ENCODE measurements at regions not wholly inside any gene's neighbourhood (a gene's known extent, or its start where the extent isn't known, plus 50 kb on each side); places are given as distances from the start of the nearest gene placed in this dataset.

DNA sequence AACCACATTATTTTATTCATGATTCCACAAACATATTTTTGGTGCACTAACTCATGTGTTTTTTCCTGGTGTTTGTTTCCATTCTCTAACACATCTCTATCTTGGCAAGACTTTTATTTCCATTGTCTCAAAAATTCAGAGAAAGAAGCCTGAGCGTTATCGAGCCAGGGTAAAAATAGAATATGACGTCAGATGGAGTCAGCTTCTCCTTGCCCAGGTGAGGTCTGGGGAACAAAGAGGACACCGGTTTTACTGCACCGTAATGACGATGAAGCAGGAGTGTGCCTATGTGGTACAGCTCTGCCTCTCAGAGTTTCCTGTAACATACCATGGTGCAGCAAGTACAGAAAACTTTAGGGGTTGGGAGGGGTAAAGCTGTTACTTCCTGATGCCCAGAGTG, 661.6 kb downstream of the PLCL1 start:
- TF ChIP-seq, protein P1, sequence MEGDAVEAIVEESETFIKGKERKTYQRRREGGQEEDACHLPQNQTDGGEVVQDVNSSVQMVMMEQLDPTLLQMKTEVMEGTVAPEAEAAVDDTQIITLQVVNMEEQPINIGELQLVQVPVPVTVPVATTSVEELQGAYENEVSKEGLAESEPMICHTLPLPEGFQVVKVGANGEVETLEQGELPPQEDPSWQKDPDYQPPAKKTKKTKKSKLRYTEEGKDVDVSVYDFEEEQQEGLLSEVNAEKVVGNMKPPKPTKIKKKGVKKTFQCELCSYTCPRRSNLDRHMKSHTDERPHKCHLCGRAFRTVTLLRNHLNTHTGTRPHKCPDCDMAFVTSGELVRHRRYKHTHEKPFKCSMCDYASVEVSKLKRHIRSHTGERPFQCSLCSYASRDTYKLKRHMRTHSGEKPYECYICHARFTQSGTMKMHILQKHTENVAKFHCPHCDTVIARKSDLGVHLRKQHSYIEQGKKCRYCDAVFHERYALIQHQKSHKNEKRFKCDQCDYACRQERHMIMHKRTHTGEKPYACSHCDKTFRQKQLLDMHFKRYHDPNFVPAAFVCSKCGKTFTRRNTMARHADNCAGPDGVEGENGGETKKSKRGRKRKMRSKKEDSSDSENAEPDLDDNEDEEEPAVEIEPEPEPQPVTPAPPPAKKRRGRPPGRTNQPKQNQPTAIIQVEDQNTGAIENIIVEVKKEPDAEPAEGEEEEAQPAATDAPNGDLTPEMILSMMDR (IDR thresholded peaks at IDR 0.05): no peak
- no peak for TF ChIP-seq POLR2A (IDR thresholded peaks at IDR 0.05)
- TF ChIP-seq EP300 (IDR thresholded peaks at IDR 0.05): no peak

All from suprapubic skin (tissue), 3 donors.